Mucosa of descending colon (tissue), 3 donors: ENCODE measurements at regions not wholly inside any gene's neighbourhood (a gene's known extent, or its start where the extent isn't known, plus 50 kb on each side); places are given as distances from the start of the nearest gene placed in this dataset.

Experiments
- ATAC-seq: fragments of 200-7000 bp; cut with Tn5 transposase; one replicate; pipeline ENCODE4 v1.9.1; 2020; ENCODE audit warnings: mild to moderate bottlenecking, moderate library complexity
- DNase-seq, 3 donors: peaks; one replicate each; pipeline ENCODE4 v3.0.0-alpha.2; 2020
- H3K36me3 ChIP-seq: fragments of 200-600 bp; one replicate; pipeline ENCODE4 v1.8.0; 2021; ENCODE audit warnings: low read depth, mild to moderate bottlenecking
- H3K4me1 ChIP-seq: fragments of 200-600 bp; one replicate; pipeline ENCODE4 v1.8.0; 2021; ENCODE audit warnings: low read depth, mild to moderate bottlenecking
- H3K4me3 ChIP-seq: fragments of 200-600 bp; one replicate; pipeline ENCODE4 v1.8.0; 2021; ENCODE audit warnings: mild to moderate bottlenecking
- H3K9me3 ChIP-seq: fragments of 200-600 bp; one replicate; pipeline ENCODE4 v1.8.0; 2021; ENCODE audit warnings: mild to moderate bottlenecking
- intact Hi-C, 2 donors: fragments of 100-400 bp; cut with DNase I in 1 of 2; cut with micrococcal nuclease in 1 of 2; formaldehyde crosslinking; loops; one replicate each; pipeline versions ENCODE4 v1.11.0 to v1.11.1; 2022; cut with DNase I, micrococcal nuclease
- TF ChIP-seq, protein P1 (sequence below): fragments of 200-600 bp; IDR thresholded peaks from one replicate; pipeline ENCODE4 v1.8.0; 2022; ENCODE audit warnings: antibody characterized with exemption, mild to moderate bottlenecking
- donor health status: DM: no; HTN: no; CAD: no; lungs with moderate emphysema.
- donor health status: DM: no; HTN: no; CAD: no.
- donor health status: DM: no; HTN: yes; CAD: no.

DNA sequence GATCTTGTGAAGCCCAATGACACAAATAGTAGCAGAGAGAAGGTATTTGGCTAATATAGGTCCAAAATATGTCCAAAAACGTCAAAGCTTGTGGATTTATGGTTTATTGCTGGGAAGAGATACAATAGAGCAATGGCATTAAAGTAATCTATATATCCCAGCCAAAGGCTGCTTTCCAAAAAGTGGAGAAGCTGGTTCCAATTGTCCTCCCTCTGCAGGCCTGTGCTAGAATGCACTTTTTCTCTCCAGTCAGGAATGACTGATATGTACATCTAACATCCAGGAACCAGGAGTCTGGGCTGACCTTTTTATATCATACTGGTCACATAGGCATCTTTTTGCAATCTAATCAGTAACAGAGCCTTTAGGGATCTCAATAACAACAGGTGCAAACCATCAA lies 167.1 kb upstream of the FAM3C start:
- ATAC-seq = no peak
- no peaks in the 10 kb centered on the region for H3K4me1 ChIP-seq
- no peak overlapping the region for H3K4me3 ChIP-seq
- no peaks in the 10 kb centered on the region for H3K9me3 ChIP-seq
- intact Hi-C loops = no loop called here
- H3K36me3 ChIP-seq = no peaks in the 10 kb centered on the region
- TF ChIP-seq, protein P1, sequence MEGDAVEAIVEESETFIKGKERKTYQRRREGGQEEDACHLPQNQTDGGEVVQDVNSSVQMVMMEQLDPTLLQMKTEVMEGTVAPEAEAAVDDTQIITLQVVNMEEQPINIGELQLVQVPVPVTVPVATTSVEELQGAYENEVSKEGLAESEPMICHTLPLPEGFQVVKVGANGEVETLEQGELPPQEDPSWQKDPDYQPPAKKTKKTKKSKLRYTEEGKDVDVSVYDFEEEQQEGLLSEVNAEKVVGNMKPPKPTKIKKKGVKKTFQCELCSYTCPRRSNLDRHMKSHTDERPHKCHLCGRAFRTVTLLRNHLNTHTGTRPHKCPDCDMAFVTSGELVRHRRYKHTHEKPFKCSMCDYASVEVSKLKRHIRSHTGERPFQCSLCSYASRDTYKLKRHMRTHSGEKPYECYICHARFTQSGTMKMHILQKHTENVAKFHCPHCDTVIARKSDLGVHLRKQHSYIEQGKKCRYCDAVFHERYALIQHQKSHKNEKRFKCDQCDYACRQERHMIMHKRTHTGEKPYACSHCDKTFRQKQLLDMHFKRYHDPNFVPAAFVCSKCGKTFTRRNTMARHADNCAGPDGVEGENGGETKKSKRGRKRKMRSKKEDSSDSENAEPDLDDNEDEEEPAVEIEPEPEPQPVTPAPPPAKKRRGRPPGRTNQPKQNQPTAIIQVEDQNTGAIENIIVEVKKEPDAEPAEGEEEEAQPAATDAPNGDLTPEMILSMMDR = no peak
- no peak for DNase-seq

DNA sequence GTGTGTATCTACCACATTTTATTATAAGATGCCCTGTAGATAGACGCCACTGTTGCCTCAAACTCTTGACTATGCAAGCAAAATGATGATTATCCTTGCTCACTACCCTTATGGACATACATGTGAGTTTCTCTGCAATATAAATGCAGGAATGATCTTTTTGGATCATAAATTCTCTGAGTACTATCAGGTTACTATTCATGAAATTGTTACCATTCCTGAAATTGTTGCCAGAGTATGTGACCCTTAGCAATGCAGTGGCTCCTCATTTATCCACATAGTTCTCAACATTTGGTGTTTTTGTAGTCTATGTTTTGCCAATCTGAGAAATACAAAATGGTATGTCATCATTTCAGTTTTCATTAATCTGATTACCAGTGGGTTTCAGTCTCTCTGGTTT lies 166.2 kb upstream of the FAM3C start:
- DNase-seq = no peak
- TF ChIP-seq, protein P1 = no peak
- no peak for ATAC-seq
- Histone ChIP-seq H3K4me1 (peaks cover 4% of the 10 kb centered on the region), H3K36me3 (no peaks in the 10 kb centered on the region), H3K4me3 (no peak overlapping the region), H3K9me3 (no peaks in the 10 kb centered on the region)
- intact Hi-C loops = no loop called here

DNA sequence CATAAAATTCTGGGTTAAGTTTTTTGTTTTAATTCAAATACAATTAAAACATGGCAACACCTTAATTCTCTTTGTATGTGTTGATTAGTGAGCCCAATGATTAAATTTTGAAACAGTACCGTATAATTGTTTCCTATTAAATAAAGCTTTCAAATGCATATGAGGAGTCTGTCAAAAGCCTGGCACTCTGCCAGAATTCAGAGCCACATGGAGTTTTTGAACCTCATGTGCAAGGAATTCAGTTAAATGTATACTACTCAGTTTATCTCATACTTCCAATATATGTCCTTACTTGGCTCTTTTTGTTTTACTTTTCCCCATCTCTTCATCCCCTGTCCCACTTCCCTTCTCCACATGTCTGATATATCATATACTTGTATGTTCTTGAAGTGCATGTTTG lies 165.6 kb upstream of the FAM3C start:
- intact Hi-C loops = no loop called here
- Histone ChIP-seq H3K4me3 (no peak overlapping the region), H3K36me3 (no peaks in the 10 kb centered on the region), H3K4me1 (peaks cover 4% of the 10 kb centered on the region), H3K9me3 (no peaks in the 10 kb centered on the region)
- DNase-seq (no peak), ATAC-seq (no peak)
- TF ChIP-seq, protein P1 = no peak

DNA sequence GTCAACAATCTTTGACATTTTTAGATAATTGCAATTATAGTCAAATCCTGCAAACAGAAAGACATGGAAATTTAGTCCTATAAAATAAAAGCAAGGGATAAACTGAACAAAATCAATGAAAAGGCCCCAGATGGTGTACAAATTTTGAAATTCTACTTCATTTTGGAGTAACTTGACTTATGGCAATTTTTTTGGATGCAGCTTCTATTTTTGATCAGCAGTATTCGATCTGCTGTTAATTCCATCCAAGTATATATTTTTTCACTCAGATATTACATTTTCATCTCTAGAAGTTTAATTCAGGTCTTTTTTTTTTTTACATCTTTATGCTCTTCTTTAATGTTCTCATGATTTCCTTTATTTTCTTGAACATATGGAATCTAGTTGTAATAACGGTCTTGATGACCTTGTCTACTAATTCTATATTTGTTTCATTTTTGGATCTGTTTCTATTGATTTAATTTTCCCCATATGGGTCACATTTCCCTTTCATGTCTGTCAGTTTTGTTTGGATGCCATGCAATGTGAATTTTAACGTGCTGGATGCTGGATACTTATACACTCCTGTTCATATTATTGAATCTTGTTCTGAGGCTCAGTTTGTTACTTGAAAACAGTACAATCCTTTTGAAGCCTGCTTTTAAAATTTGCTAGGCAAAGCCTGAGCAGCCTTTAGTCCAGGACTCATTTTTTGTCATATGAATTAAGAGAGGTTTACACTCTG lies 164.3 kb upstream of the FAM3C start:
- Histone ChIP-seq H3K4me3 (no peak overlapping the region), H3K9me3 (no peaks in the 10 kb centered on the region), H3K36me3 (no peaks in the 10 kb centered on the region), H3K4me1 (peaks cover 4% of the 10 kb centered on the region)
- TF ChIP-seq, protein P1 = no peak
- no peak for ATAC-seq
- intact Hi-C loops = no loop called here
- DNase-seq = no peak

DNA sequence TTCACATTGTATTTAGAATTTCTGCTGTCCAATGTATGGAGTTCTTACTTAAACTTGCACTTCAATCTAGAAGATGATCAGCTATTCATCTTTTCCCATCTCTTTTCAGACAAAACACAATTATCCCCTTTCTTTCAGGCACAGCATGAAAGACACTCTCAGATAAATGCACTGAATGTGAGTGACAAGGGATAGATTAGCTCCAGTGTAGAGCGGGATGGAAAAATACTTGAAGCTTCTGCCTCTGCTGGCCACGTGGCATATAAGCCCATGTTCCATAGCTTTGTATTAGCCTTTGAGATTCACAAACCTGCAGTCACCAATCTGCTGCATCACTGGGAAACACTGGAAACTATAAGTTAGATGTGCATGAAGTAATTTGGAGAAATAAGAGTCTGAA lies 162.2 kb upstream of the FAM3C start:
- Histone ChIP-seq H3K36me3 (no peaks in the 10 kb centered on the region), H3K9me3 (no peaks in the 10 kb centered on the region), H3K4me3 (no peak overlapping the region), H3K4me1 (peaks cover 4% of the 10 kb centered on the region)
- intact Hi-C loops = no loop called here
- no peak for DNase-seq
- ATAC-seq = no peak
- TF ChIP-seq, protein P1 = no peak
